CD14-positive monocyte (primary cell): ENCODE measurements at regions not wholly inside any gene's neighbourhood (a gene's known extent, or its start where the extent isn't known, plus 50 kb on each side); places are given as distances from the start of the nearest gene placed in this dataset.

Experiments used
- DNase-seq, 3 donors: peaks; one replicate each; pipeline ENCODE4 v3.0.0-alpha.2; 2011 to 2022
- H2AFZ ChIP-seq: 2 replicates; pipeline ENCODE4 v1.6.0; 2012; ENCODE audit warnings: mild to moderate bottlenecking, low read depth, low read length, inconsistent platforms; ENCODE audit not compliant: insufficient read depth, poor library complexity, severe bottlenecking
- H3K27ac ChIP-seq, 2 donors: 1 replicate in 1 of 2; 2 replicates in 1 of 2; pipeline ENCODE4 v1.5.1; 2012 to 2013; ENCODE audit warnings: low read length in 2 of 2, control low read depth in 1 of 2, inconsistent platforms in 1 of 2, low read depth in 1 of 2, mild to moderate bottlenecking in 1 of 2
- H3K27me3 ChIP-seq, 2 donors: one replicate each; pipeline versions ENCODE4 v1.6.0 to v1.6.1; 2011 to 2013; ENCODE audit warnings: low read length in 2 of 2; ENCODE audit not compliant: control insufficient read depth in 2 of 2, insufficient read depth in 2 of 2
- H3K36me3 ChIP-seq, 2 donors: replicated peaks in 1 of 2; 1 replicate in 1 of 2; 2 replicates in 1 of 2; pipeline versions ENCODE4 v1.5.1 to v1.6.1; 2012 to 2013; ENCODE audit warnings: low read length in 2 of 2, control low read depth in 1 of 2, inconsistent platforms in 1 of 2, mild to moderate bottlenecking in 1 of 2; ENCODE audit not compliant: insufficient read depth in 2 of 2, control insufficient read depth in 1 of 2
- H3K4me1 ChIP-seq, 2 donors: 1 replicate in 1 of 2; 2 replicates in 1 of 2; pipeline versions ENCODE4 v1.5.1 to v1.6.1; 2012 to 2013; ENCODE audit warnings: low read length in 2 of 2, control low read depth in 1 of 2, inconsistent platforms in 1 of 2, mild to moderate bottlenecking in 1 of 2, moderate library complexity in 1 of 2; ENCODE audit not compliant: insufficient read depth in 2 of 2, control insufficient read depth in 1 of 2
- H3K4me2 ChIP-seq: replicated peaks from 2 replicates; pipeline ENCODE3; 2012; ENCODE audit warnings: low read length, moderate library complexity, mild to moderate bottlenecking; ENCODE audit not compliant: poor library complexity, severe bottlenecking; ENCODE audit errors: extremely low read depth
- H3K4me3 ChIP-seq, 3 experiments: fragments of 200-600 bp in 1 of 3; sonication (generic) in 1 of 3; replicated peaks in 1 of 3; 1 replicate in 2 of 3; 2 replicates in 1 of 3; pipeline ENCODE4 v1.5.1; 2011 to 2013; ENCODE audit warnings: low read length in 3 of 3, mild to moderate bottlenecking in 3 of 3, control low read depth in 2 of 3, low read depth in 2 of 3, inconsistent platforms in 1 of 3, moderate library complexity in 1 of 3
- H3K79me2 ChIP-seq: 2 replicates; pipeline ENCODE4 v1.6.0; 2012; ENCODE audit warnings: mild to moderate bottlenecking, control low read depth, inconsistent platforms, low read length, moderate library complexity; ENCODE audit not compliant: insufficient read depth
- H3K9ac ChIP-seq: 2 replicates; pipeline ENCODE4 v1.6.0; 2017; ENCODE audit warnings: low read length, mild to moderate bottlenecking; ENCODE audit not compliant: insufficient read depth, poor library complexity, severe bottlenecking
- H3K9me3 ChIP-seq, 2 donors: replicated peaks in 1 of 2; 1 replicate in 1 of 2; 2 replicates in 1 of 2; pipeline versions ENCODE4 v1.5.1 to v1.6.1; 2012 to 2013; ENCODE audit warnings: low read length in 2 of 2, control low read depth in 1 of 2; ENCODE audit not compliant: control insufficient read depth in 1 of 2, insufficient read depth in 1 of 2
- H4K20me1 ChIP-seq: 2 replicates; pipeline ENCODE4 v1.6.0; 2012; ENCODE audit warnings: mild to moderate bottlenecking, low read length, control low read depth, moderate library complexity; ENCODE audit not compliant: insufficient read depth
- H3K27ac Mint-ChIP-seq, 7 donors: one replicate each; pipeline ENCODE4 v1.8.0; 2020; ENCODE audit warnings: mild to moderate bottlenecking in 7 of 7, mixed read lengths in 7 of 7, moderate library complexity in 6 of 7, inconsistent platforms in 2 of 7
- H3K27me3 Mint-ChIP-seq, 3 donors: one replicate each; pipeline ENCODE4 v1.8.0; 2021 to 2022; ENCODE audit warnings: low read depth in 3 of 3, mild to moderate bottlenecking in 3 of 3, mixed read lengths in 3 of 3, moderate library complexity in 3 of 3, inconsistent platforms in 1 of 3
- H3K36me3 Mint-ChIP-seq, 2 donors: one replicate each; pipeline ENCODE4 v1.8.0; 2020; ENCODE audit warnings: mixed read lengths in 2 of 2, inconsistent platforms in 1 of 2, mild to moderate bottlenecking in 1 of 2
- H3K4me1 Mint-ChIP-seq: one replicate; pipeline ENCODE4 v1.8.0; 2020; ENCODE audit warnings: mild to moderate bottlenecking, mixed read lengths
- H3K4me3 Mint-ChIP-seq, 2 donors: one replicate each; pipeline ENCODE4 v1.8.0; 2020; ENCODE audit warnings: mild to moderate bottlenecking in 2 of 2, mixed read lengths in 2 of 2, moderate library complexity in 1 of 2
- H3K9me3 Mint-ChIP-seq, 7 donors: one replicate each; pipeline ENCODE4 v1.8.0; 2020 to 2022; ENCODE audit warnings: mixed read lengths in 7 of 7, mild to moderate bottlenecking in 6 of 7, moderate library complexity in 6 of 7, inconsistent platforms in 2 of 7
- CTCF ChIP-seq: fragments of 200-600 bp; IDR thresholded peaks from one replicate; pipeline ENCODE4 v1.8.0; 2022; ENCODE audit warnings: antibody characterized with exemption, mild to moderate bottlenecking
- WGBS: methylation state at CpG from one replicate; pipeline ENCODE4 v1.1.5; 2013; ENCODE audit warnings: missing lambda C conversion rate; ENCODE audit not compliant: insufficient coverage; 5-methylcytosine and 5-hydroxymethylcytosine counted together
- intact Hi-C, 2 donors: fragments of 100-400 bp; cut with micrococcal nuclease; formaldehyde crosslinking; loops; one replicate each; pipeline versions ENCODE4 v1.15.0 to v1.15.1; 2023

GRCh38 chr4:74559853-74560252 is 114.9 kb downstream of the AREG start:
- Histone ChIP-seq H3K27ac (no peak overlapping the region), H3K36me3 (no peaks in the 10 kb centered on the region), H4K20me1 (no peaks in the 10 kb centered on the region), H3K27me3 (no peaks in the 10 kb centered on the region), H3K9ac (no peak overlapping the region), H3K4me2 (no peak overlapping the region), H3K4me3 (no peak overlapping the region), H2AFZ (no peak overlapping the region), H3K4me1 (no peaks in the 10 kb centered on the region), H3K9me3 (no peaks in the 10 kb centered on the region), H3K79me2 (no peaks in the 10 kb centered on the region)
- peaks cover 3 to 9% (median 7%) of the 10 kb centered on the region in 7 donors for H3K9me3 Mint-ChIP-seq
- DNase-seq = no peak
- H3K27ac Mint-ChIP-seq = no peak overlapping the region
- H3K27me3 Mint-ChIP-seq = no peaks in the 10 kb centered on the region
- no CpG with 5 or more reads among the region's 1 CpG for WGBS
- H3K4me1 Mint-ChIP-seq = no peaks in the 10 kb centered on the region
- H3K4me3 Mint-ChIP-seq = no peak overlapping the region
- H3K36me3 Mint-ChIP-seq = no peaks in the 10 kb centered on the region
- TF ChIP-seq CTCF = no peak
- intact Hi-C loops = no loop called here

- Histone ChIP-seq H3K9me3 (no peaks in the 10 kb centered on the region), H3K27ac (no peak overlapping the region), H3K9ac (no peak overlapping the region), H3K79me2 (no peaks in the 10 kb centered on the region), H3K36me3 (no peaks in the 10 kb centered on the region), H3K4me3 (no peak overlapping the region), H3K27me3 (no peaks in the 10 kb centered on the region), H3K4me1 (no peaks in the 10 kb centered on the region), H2AFZ (no peak overlapping the region), H3K4me2 (no peak overlapping the region), H4K20me1 (no peaks in the 10 kb centered on the region)
- peaks cover 3 to 29% (median 7%) of the 10 kb centered on the region in 7 donors for H3K9me3 Mint-ChIP-seq
- H3K36me3 Mint-ChIP-seq = no peaks in the 10 kb centered on the region
- no peak overlapping the region for H3K4me3 Mint-ChIP-seq
- TF ChIP-seq CTCF = no peak
- no peaks in the 10 kb centered on the region for H3K4me1 Mint-ChIP-seq
- no CpG with 5 or more reads among the region's 4 CpGs for WGBS
- H3K27ac Mint-ChIP-seq = no peak overlapping the region
- no peak for DNase-seq
- intact Hi-C loops = no loop called here
- no peaks in the 10 kb centered on the region for H3K27me3 Mint-ChIP-seq
Observed at GRCh38 chr4:74567981-74568380, 123.0 kb downstream of the AREG start.
